HG03045 (cell line): ENCODE measurements at regions not wholly inside any gene's neighbourhood (a gene's known extent, or its start where the extent isn't known, plus 50 kb on each side); places are given as distances from the start of the nearest gene placed in this dataset.

Experiments
- ATAC-seq: cut with Tn5 transposase; IDR thresholded peaks from one replicate; pipeline ENCODE4 v1.9.1; 2021; ENCODE audit warnings: mild to moderate bottlenecking, moderate library complexity; ENCODE audit not compliant: unreplicated experiment

DNA sequence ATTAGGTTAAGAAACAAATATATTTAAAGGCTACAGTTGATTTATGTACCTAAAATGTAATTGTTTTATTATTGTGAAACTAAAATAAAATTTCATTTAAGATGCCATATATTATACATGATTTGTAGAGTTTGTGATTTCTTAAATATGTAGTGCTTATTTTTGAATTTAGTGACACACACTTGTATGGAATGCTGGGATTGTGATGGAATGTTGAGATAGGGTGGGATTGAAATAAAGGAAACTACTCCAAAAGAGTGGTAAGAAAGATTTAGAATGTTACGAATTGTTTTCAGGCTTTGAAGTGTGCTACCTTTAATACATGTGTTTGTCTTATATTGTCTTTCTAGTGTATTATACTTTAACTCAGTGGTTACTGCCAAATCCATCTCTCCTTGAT is 330.3 kb upstream of the PITX2 start:
- no peak for ATAC-seq

DNA sequence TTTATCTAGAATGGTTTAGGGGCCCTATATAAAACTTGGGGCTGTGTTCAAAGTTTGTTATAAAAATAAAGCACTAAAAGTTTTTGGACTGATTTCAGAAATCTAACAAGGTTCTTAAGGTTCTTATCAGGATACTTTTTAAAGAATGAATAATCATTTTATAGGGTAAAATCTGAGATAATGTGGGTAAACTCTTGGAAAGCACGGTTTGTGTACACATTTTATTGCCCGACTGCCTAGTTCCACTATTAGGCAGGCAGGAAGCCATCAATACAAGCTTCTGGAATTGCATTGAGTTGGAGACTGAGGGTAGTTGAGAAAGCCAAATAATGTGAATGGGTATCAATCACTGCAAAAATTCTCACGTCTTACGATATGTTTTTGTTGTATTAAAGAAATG is 331.0 kb upstream of the PITX2 start:
- no peak for ATAC-seq

DNA sequence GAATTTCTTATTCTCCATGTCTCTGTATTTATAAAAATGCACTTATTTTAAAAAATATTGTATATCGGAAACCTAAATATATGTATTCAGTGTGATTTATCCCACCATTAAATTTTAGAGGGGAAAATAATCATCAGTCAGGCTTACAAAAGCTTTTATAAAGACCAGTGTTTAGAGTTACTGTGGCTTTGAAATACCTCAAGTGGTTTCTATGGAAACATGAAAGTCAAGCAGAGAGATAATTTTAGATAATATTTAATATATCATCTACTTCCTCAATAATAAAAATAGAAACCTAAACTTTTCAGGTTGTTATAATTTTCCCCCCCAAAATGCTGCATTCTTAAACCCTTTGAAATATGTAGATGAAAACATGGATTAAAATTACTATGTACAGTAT is 332.9 kb upstream of the PITX2 start:
- no peak for ATAC-seq

DNA sequence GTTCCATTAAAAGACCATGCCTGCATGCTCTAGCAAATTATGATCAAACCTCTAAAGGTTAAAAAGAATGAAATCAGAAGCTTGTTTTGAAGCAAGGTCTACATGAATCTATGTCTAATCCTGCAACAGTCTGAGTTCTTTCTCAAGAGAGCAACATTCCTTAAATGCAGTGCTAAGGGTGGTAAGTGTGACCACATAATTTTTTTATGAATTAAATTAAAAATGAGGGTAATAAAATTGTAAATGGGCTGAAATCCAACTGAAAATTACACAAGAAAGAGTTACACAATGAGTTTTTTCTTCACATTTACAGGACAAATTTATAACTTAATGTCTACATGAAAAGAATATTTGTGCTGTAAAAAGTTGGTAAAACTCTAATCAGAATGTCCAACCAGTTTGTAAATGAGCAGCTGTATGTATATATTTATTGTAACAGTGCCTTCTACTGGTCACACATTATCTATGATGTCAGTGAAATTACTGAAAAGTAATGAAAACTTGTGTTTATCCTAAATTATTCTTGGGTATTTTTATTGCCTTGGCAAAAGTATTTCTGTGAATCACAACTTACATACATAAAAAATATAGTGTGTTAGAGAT is 336.3 kb upstream of the PITX2 start:
- ATAC-seq: no peak

DNA sequence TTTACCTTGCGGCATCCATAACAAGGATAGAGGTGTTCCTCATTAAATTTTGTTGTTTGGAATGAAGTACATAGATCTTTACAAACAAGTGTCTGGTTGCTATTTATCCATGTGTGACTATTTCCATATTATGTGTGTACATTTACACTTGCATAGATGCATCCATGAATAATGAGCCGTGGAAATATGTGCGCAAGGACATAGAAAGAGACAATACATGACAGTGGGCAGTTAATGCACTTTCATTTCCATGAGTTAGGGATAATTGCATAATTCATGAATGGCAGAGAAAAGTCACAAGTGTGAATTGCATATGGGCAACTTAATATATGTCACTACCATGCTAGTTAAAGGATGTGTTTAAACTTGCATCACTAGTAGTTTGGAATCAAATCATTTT is 338.2 kb upstream of the PITX2 start:
- ATAC-seq: no peak

DNA sequence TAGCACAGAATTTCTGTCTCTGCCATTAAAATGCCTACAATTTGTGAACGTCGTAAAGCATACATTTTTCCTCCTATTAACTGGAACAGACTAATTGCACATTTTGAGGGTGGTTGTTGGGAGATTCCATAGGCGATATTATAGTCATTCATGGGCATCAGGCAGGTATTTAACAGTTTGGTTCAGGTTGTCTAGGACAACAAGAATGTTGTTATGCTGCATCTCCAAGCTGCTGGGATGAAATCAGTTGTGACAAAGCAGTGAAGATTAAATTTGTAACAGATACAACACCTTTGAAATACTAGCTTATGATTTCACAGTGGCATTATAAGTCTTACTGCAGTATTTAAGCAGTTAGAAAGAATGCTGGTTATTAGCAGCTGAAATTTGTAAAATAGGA is 339.7 kb upstream of the PITX2 start:
- ATAC-seq: no peak

DNA sequence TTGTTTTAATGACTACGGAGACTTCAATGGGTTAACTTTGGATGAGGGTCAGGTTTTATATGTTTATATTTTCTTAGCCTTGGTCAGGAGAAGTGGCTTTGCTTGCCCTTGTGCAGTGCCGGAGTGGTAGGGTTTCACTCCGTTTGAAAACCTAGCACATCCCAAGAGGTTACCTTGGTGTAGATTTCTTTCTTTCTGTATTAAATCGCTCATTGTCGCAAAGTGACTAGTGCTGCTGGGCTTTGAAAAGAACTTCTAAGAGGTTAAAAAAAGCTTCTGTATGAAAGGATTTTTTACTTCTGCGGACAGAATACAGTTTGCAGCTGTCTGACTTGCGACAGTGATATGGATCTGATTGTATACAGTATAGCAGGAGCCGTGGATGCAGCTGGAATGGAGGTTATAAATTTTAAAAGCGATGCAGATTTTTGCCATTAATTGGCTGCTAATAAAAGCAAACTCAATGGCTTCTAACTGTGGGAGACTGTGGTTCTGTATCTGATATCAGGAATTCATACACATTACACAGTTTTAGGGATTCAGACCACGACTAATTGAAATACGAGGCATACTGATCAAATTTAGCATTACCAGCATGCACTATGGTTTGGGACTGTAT is 340.9 kb upstream of the PITX2 start:
- ATAC-seq: no peak

DNA sequence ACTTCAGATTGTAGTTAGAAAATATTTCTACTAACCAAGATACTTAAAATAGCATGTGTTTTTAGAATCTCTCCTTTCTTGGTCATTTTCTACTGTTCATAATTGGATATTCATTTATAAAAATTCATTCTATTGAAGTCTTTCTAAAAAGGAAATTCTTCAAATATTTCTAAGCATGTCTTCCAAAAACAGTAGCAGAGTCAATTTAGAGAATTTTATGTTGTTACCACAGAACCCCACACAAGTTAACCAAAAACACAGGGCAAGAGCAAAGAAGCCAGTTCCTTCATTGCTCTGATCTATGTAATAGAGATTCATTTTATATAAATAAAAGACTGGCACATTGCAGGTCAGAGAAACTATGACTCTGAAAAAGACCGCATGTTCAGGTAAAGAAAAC is 345.1 kb upstream of the PITX2 start:
- ATAC-seq: no peak

DNA sequence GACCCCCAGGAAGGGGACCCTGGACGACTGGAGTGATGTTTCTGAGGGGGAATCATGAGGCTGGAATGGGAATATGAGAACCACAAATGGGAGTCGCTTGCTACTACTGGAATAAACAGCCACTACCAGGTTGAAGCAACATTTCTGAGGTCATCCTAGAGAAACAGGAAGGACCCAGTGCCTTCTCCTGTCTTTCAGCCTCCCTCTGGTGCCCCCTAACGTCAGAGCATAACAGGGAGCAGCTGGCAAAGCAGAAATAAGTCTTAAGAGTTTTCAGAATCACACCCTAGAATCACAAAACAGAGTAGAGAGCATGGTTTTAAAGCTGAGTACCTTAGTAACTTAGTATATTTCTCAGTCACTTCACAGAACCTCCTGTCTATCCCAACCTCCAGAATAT is 347.8 kb upstream of the PITX2 start:
- no peak for ATAC-seq

DNA sequence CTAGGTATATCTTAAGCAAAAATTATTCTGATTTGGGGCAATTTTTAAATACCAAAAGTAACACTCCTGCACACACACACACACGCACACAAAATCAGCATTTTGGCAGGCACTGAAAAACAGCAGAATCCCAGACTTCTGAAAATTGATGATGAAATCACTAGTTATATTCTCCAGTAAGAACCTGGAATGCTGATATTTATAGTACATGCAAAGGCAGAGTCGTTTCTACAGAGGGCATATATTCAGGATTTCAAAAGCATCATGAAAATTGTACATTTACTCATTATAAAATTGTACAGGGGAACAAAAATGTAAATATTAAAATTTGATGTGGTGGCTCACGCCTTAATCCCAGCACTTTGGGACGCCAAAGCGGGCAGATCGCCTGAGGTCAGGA is 352.5 kb upstream of the PITX2 start:
- ATAC-seq: no peak

DNA sequence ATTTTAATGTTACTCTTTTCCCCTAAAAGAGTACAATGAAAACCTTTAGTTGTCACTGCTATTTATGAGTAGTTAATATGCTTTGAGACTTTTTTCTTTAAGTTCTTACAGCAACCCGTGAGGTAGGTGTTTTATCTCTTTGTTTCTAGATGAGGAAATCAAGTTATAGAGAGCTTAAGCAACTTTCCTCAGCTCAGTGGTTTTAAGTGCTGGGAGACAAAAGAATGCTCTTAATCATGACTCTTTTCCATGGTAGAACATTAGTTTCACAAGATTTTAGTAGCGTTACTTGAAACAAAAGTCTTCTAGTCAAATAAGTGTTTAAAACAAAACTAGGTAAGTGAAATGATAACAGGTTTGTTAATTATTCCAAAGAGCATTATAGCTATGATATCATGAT is 354.7 kb upstream of the PITX2 start:
- ATAC-seq: no peak

DNA sequence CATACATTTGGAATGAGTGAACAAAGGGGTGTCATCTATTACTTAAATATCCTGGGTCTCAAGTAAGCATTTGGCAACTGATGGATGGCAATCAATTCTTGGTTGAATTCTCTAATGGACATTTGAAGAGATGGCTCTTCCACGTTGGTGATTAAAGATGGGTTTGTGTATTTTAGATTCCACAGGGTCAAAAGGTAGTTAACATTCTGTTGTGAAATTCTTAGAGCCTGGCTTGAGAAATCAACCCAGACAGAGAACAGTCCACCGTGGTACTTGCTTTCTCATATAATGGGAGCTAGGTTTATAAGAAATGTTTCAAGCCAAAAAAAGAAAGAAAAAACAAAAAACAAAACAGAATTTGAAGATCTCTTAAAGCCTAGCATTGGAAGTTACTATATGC is 355.9 kb upstream of the PITX2 start:
- ATAC-seq: no peak

DNA sequence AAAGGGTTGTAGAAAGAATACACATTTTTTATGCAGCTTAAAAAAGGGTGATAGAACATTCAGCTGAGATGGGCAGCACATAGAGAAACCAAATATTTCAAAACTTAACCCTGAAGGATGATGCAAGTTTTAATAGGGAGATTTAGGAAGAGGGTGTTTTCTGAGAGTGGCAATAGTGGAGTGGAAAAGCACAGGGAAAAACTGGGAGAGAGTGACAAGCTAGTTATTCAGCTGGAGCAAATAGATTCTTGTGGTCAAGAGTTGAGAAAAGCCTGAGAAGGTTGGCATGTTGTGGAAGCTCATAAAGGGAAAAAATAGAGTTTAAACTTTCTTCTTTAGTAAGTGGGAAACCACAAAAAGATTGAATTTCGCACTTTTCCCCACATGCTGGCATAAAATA is 359.6 kb upstream of the PITX2 start:
- ATAC-seq: no peak

DNA sequence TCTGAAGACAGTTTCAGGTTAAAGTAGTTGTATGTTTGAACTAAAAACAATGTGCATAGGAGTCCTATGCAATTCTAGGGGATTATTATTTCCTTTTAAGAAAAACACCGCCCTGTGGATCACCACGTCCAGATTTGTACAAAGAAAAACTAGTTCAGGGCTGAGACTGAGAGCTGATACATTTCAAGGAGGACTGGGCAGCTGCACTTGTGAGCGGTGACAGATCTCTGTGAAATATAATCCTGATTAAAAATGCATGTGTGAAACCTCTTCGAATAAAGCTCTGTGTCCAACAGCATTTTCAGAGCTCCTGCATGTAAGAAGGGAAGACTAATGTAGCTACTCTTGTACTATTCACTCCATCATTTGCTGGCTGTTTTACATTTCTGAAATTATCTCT is 365.8 kb upstream of the PITX2 start:
- ATAC-seq: no peak

DNA sequence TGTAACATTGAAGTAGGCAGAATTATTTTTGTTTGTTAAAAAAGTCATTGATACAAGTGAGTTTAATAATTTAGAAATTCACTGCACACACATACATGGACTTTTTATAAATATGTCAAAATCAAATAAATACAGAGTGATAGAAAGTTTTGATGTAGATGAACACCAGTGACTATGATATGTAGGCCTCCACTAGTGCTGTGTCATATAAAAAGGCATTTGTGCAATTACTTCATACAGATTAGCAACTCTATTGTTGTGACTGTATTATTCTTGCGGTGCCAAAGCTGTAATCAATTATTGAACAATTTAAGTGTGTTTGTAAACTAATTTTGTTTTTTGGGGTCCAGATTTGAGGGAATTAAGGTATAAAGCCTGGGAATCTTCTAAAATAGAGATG is 366.2 kb upstream of the PITX2 start:
- ATAC-seq: no peak

DNA sequence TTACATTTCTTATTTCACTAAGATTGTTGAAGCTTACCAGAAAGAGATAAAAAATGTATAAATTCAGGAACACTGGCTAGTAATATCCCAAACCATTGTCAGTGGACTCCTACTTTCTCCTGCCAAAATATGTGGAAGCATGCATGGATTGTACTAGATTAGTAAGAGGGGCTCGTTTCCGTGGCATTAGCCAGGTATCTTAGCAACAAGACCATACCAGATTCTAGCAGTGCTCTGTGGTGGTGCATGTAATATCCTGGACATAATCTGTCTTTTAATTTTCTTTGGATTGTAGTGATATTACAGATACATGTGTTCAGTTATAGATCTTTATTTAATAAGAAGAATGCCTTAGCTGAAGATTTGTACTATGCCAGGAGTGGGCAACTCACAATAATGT is 371.9 kb upstream of the PITX2 start:
- ATAC-seq: no peak

DNA sequence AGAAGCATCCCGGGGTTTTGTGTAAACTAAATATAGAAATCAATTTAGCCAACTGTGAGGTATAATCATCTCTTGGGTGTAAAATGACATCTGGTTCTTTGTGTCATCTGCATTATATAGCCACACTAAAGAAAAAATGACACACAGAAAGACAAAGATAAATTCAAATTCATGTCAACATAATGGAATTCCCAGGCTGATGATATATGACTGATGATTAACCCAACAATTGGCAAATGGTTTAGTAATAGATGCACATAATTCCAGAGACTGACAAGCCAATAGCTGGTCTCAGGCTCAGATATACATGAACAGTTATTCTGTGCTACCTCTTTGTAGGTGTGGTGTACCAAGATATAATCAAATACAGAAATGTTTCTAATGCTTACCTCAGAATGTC is 375.4 kb upstream of the PITX2 start:
- ATAC-seq: no peak

DNA sequence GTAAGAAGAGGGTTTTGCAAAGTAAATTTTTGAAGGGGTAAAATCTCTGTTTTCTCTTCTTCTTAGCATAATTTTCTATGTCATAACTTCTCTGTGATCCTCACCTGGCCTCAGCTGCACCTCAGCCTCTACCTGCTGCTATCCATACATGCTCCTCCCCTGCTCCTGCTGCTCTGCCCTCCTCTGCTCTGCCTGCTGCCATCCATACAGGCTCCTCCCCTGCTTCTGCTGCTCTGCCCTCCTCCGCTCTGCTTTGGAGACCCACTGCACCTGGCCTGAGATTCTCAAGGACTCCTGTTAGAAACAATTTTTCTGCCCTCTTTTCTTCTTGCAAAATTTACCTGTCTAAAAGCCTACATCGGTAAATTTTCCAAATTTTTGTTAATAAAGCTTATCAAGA is 388.6 kb upstream of the PITX2 start:
- no peak for ATAC-seq

DNA sequence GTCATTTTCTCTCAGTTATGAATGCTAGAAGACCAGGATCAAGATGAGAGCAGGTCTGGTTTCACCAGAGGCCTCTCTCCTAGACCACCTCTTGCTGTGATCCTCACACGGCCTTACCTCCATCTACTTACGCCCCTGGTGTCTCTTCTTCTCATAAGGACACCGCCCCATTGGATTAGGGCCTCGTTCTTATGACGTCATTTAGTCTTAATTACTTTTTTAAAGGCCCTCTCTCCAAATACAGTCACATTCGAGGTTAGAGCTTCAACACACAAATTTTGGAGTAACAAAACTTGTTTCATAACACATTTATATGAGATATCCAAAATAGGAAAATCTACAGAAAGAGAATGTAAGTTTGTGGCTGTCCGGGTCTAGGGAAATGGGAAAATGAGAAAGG is 391.0 kb upstream of the PITX2 start:
- no peak for ATAC-seq

DNA sequence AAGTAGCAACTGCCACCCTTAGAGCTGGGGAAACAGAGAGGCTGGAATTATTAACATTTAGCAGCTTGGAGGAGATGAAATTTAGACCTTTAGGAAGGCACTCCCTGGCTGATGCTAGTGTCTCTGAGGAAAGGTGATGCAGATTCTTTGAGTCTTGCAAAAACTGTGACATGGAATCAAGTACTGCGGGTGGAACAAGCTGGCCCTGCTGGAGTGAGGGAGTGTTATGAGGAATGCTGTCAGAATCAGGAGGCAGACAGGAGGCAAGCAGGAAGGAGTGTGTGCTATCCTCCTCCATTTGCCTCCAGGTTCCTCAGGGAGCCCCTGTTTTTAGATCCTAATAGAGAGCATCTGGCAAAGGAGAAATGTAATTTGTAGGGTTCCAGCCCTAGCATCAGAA is 391.7 kb upstream of the PITX2 start:
- ATAC-seq: no peak

DNA sequence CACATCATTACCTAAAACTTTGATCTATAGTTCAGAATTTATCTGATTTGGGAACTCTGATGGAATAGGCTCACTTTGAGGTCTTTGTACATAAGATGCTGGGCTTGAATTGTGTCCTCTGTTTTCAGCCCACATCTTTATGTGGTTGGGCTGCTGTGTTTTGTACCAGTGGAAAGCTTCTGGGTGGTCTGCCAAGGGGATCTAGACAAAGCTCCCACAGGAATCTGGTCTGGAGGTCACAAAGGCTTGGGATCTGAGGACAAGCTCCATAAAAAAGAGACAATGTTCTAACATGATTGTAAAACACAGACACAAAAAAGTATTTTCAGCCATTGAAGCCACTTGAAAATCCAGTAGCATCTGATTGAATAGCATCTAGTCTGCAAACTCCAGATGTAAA is 393.5 kb upstream of the PITX2 start:
- no peak for ATAC-seq

DNA sequence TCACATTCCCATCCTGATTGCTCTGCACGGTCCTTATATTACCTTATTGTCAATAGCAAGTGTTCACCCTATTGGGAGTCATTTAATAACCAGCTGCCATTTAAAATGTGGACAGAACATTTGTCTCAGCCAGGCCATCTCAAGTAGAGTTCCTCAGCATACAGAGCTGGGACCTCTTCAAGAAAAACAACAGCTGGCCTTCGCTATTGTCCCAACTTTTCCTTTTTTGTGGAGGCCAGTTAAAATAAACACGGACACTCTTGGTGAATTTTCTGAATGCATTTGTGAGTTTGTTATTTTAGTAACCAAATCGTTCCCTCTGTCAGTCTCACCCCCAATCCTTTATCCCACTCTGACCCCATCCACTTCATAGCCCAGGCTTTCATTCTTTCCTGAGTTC is 395.3 kb upstream of the PITX2 start:
- ATAC-seq: no peak

DNA sequence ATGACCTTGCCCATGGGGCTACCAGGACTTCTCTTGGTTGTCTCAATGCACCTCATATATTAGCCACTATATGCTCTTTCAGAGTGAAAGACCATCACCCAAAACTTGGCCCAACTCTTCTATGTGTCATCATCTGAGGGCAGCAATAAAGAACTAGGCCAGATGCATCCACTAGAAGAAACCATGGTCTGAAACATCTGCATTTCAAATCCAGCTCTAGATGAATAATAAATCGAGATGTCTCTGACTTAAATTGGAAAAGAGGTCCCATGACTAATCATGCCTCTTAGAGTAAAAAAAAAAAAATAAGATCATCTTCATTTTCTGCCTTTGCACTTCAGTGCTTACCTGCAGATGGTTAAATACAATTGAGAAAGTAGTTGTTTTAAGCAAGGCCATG is 397.6 kb upstream of the PITX2 start:
- no peak for ATAC-seq
